ENCODE measurements at regions not wholly inside any gene's neighbourhood (a gene's known extent, or its start where the extent isn't known, plus 50 kb on each side); places are given as distances from the start of the nearest gene placed in this dataset.
"Not testable (repeated sequence)": the region's sequence is repeated elsewhere in the genome, so short reads cannot be mapped to it uniquely, and the experiment has no call there.

DNA sequence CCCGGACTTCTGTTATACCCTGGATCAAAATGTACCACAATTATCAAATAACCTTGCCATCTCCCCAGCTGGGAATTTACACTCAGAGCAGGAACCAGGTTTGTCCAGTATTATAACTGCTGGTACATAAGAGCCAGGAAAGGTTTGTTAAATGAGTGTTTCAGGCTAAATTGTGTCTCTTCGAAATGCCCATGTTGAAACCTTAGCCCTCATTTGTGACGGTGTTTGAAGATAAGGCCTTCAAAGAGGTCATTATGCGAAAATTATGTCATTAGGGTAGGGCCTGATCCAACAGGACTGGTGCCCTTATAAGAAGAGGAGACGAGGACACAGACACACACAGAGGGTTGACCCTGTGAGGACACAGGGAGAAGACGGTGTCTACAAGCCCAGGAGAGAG lies 73.5 kb upstream of the DHRSX start:
- Histone ChIP-seq H3K27me3 (ENCODE audit: insufficient read depth, low read length) (no peaks in the 10 kb centered on the region), H3K4me3 (ENCODE audit: low read length) (no peak overlapping the region), H3K4me1 (ENCODE audit: insufficient read depth, low read length) (no peaks in the 10 kb centered on the region), H3K36me3 (ENCODE audit: insufficient read depth, low read length) (no peaks in the 10 kb centered on the region), H3K9me3 (ENCODE audit: low read length) (peaks cover 5% of the 10 kb centered on the region), H2AFZ (ENCODE audit: low read depth, low read length) (no peak overlapping the region)

DNA sequence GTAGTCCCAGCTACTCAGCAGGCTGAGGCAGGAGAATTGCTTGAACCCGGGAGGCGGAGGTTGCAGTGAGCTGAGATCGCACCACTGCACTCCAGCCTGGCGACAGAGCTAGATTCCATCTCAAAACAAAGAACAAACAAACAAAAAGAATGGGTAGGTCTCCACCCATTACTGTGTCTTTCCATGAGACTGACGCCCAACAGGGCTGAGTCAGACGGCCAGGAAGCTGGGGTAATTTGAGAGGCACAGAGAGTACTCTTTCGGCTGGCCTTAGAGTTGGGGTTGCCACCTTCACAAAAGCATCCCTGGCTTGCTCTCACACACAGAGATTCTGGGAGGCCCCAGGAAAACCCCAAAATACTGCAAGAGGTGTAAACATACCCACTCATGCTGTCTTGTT lies 72.0 kb upstream of the DHRSX start:
- Histone ChIP-seq H3K27me3 (ENCODE audit: insufficient read depth, low read length) (no peaks in the 10 kb centered on the region), H2AFZ (ENCODE audit: low read depth, low read length) (no peak overlapping the region), H3K9me3 (ENCODE audit: low read length) (peaks cover 5% of the 10 kb centered on the region), H3K36me3 (ENCODE audit: insufficient read depth, low read length) (no peaks in the 10 kb centered on the region), H3K4me1 (ENCODE audit: insufficient read depth, low read length) (no peaks in the 10 kb centered on the region), H3K4me3 (ENCODE audit: low read length) (no peak overlapping the region)

DNA sequence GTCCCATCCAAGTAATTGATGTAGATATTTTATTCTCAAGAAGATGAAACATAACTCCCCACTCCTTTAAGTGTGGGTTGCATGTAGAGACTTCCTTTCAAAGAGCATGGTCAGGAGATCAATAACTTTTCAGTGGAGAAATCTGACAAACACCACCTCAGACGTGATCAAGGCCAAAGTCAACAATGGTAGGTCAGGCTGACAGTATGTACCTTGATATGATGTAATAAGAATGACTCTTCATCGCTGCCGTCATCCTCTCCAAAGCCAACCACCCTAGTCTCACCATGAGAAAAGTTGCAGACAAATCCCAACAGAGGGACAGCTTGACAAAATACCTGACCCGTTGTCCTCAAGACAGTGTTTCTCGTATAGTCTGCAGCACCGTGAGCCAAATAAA lies 67.3 kb upstream of the DHRSX start:
- no peaks in the 10 kb centered on the region for H3K27me3 ChIP-seq (ENCODE audit: insufficient read depth, low read length)

DNA sequence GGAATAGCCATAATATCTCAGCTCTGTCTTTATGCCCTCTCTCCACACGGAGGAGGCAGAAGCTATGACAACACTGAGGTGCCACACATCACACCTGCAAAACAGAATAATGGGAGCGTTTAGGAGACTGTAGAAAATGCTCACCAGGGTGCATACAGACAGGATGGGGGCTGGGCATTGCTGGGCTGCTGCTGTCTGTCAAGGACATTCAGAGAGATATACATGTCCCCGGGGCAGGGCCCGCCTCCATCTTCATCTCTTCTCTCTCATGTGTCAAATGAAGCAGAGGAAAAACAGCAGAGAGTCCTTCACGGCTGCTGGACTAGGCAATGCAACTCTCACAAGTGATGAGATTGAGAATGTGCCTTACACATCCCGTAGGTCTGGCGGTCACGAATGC lies 65.3 kb upstream of the DHRSX start:
- Histone ChIP-seq H2AFZ (ENCODE audit: low read depth, low read length) (no peak overlapping the region), H3K27me3 (ENCODE audit: insufficient read depth, low read length) (no peaks in the 10 kb centered on the region), H3K36me3 (ENCODE audit: insufficient read depth, low read length) (no peaks in the 10 kb centered on the region), H3K9me3 (ENCODE audit: low read length) (peaks cover 5% of the 10 kb centered on the region), H3K4me1 (ENCODE audit: insufficient read depth, low read length) (no peaks in the 10 kb centered on the region), H3K4me3 (ENCODE audit: low read length) (no peak overlapping the region)

More for the DNA sequence above, 67.3 kb upstream of the DHRSX start:
- Histone ChIP-seq H2AFZ (ENCODE audit: low read depth, low read length) (no peak overlapping the region), H3K4me3 (ENCODE audit: low read length) (no peak overlapping the region), H3K9me3 (ENCODE audit: low read length) (peaks cover 5% of the 10 kb centered on the region), H3K4me1 (ENCODE audit: insufficient read depth, low read length) (no peaks in the 10 kb centered on the region), H3K36me3 (ENCODE audit: insufficient read depth, low read length) (no peaks in the 10 kb centered on the region)

DNA sequence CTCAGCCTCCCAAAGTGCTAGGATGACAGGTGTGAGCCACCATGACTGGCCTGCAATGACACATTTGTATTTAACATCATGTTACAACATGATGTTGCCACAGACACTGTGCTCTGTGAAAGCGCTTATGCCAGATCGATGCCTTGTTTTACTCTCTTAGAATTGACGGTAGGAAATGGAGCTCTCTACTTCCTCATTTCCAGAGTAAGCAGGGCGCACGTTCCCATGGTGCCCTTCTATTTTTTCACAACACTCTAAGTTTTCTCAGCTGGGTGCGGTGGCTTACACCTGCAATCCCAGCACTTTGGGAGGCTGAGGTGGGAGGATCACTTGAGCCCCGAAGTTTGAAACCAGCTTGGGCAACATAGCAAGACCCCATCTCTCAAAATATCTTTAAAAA lies 60.7 kb upstream of the DHRSX start:
- Histone ChIP-seq H3K27me3 (ENCODE audit: insufficient read depth, low read length) (no peaks in the 10 kb centered on the region), H3K4me1 (ENCODE audit: insufficient read depth, low read length) (no peaks in the 10 kb centered on the region), H3K36me3 (ENCODE audit: insufficient read depth, low read length) (no peaks in the 10 kb centered on the region)

DNA sequence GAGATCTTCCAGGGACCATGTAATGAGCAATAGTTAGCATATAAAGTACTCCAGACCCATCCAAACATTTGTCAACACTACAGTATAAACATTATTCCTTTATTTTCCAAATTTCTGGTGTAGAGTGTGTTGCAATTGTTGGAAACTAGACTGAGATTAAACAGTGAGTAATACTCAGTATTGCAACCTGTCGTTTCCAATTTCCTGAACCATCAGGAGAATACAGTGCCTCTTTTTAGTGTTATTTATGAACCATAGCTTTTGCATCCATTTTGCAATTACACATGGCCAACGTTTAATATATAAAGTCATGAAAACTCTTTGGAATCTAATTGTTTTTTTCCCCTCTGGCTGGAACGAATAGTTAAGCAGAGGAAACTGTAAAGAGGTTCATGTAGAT lies 58.3 kb upstream of the DHRSX start:
- no peak overlapping the region for H3K4me3 ChIP-seq (ENCODE audit: low read length)

More for the DNA sequence above, 60.7 kb upstream of the DHRSX start:
- no peak overlapping the region for H3K4me3 ChIP-seq (ENCODE audit: low read length)
- no peaks in the 10 kb centered on the region for H3K9me3 ChIP-seq (ENCODE audit: low read length)
- no peak overlapping the region for H2AFZ ChIP-seq (ENCODE audit: low read depth, low read length)

DNA sequence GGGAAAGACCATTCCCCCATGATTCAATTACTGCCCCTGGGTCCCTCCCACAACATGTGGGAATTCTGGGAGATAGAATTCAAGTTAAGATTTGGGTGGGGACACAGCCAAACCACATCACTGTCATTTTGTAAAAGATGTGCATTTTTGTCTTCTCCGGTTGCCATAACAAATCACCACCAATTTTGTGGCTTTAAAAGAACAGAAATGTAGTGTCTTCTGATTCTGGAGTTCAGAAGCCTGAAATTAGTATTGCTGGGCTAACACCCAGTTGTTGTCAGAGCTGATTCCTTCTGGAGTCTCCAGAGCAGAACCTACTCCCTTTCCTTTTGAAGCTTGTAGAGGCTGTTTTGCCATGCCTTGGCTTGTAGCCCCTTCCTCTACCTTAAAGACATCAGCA lies 54.1 kb upstream of the DHRSX start:
- Histone ChIP-seq H3K4me3 (ENCODE audit: low read length) (no peak overlapping the region), H3K4me1 (ENCODE audit: insufficient read depth, low read length) (peaks cover 15% of the 10 kb centered on the region), H3K9me3 (ENCODE audit: low read length) (no peaks in the 10 kb centered on the region), H3K36me3 (ENCODE audit: insufficient read depth, low read length) (no peaks in the 10 kb centered on the region), H2AFZ (ENCODE audit: low read depth, low read length) (no peak overlapping the region), H3K27me3 (ENCODE audit: insufficient read depth, low read length) (no peaks in the 10 kb centered on the region)

More for the DNA sequence above, 58.3 kb upstream of the DHRSX start:
- no peaks in the 10 kb centered on the region for H3K9me3 ChIP-seq (ENCODE audit: low read length)
- H3K27me3 ChIP-seq (ENCODE audit: insufficient read depth, low read length) = no peaks in the 10 kb centered on the region
- no peak overlapping the region for H2AFZ ChIP-seq (ENCODE audit: low read depth, low read length)
- no peaks in the 10 kb centered on the region for H3K36me3 ChIP-seq (ENCODE audit: insufficient read depth, low read length)
- no peaks in the 10 kb centered on the region for H3K4me1 ChIP-seq (ENCODE audit: insufficient read depth, low read length)

DNA sequence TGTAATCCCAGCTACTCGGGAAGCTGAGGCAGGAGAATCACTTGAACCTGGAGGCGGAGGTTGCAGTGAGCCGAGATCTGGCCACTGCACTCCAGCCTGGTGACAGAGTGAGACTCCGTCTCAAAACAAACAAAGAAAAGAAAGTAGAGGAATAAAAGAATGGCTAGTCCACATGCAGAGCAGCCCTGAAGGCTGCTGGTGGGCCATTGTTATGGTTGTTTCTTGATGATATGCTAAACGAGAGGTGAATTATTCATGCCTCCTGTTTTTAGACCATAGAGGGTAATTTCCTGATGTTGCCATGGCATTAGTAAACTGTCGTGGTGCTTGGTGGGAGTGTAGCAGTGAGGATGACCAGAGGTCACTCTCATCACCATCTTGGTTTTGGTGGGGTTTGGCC lies 53.3 kb upstream of the DHRSX start:
- not testable (repeated sequence) for H3K36me3 ChIP-seq (ENCODE audit: insufficient read depth, low read length); H3K27me3 ChIP-seq (ENCODE audit: insufficient read depth, low read length); H3K9me3 ChIP-seq (ENCODE audit: low read length); H2AFZ ChIP-seq (ENCODE audit: low read depth, low read length); H3K4me3 ChIP-seq (ENCODE audit: low read length)
- peaks cover 20% of the 10 kb centered on the region for H3K4me1 ChIP-seq (ENCODE audit: insufficient read depth, low read length)

DNA sequence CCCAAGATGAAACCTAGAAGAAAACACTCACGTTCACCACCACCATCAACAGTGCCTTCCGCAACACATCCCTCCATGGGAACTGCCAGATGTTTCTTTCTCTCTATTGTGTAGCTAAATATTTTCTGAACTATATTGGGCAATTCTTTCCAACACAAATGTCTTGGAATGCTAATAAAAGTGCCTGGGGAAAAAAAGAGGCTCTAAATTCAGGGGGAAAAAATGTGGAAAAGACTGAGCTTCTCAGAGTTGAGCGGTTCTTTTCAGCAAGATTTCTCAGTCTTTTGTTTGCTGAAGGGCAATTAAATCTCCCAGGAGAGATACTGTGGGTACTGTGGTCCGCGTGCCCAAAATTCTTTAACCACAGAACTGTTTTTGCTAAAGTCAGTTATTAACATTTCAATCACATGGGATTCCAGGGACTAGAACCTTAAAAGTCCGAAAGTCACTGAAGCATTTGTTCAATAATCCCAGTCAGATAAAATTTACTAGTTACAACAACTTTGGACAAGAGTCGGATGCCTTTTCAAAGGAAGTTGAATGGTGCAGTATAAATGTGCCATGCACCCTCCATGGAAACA lies 51.9 kb upstream of the DHRSX start:
- Histone ChIP-seq H3K4me1 (ENCODE audit: insufficient read depth, low read length) (peaks cover 25% of the 10 kb centered on the region), H3K27me3 (ENCODE audit: insufficient read depth, low read length) (no peaks in the 10 kb centered on the region), H2AFZ (ENCODE audit: low read depth, low read length) (no peak overlapping the region), H3K9me3 (ENCODE audit: low read length) (no peaks in the 10 kb centered on the region), H3K36me3 (ENCODE audit: insufficient read depth, low read length) (no peaks in the 10 kb centered on the region), H3K4me3 (ENCODE audit: low read length) (no peak overlapping the region)

DNA sequence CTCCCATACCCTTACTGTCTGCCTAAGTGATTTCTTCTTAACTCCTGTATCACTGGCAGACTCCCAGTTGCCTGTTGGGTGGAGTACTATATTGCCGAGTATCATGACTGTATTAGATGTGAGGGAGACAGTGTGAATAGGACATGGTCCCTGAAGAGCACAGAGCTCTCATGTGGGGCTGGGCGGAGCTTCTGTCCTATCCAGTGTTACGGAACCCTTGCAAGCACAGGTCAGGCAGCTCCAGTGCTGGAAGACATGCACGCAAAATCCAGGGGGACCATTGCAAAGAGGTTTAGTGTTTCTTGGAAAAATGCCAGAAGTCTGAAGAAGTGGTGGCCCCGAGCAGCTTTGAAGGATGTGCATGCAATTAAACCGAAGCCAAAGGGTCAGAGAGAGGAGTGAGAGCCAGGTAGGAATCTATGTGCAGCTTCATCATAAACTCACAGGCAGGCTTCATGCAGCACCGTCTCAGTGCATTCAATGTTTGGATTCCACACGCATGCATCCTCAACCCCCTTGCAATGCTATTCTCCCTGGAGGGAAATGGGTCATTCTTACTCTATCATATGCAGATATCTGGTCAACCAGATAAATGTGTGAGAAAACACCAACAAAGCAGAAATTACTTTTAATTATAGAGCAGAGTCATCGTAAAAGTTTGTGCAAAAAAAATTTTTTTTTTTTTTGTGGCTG lies 49.7 kb upstream of the DHRSX start:
- Histone ChIP-seq H2AFZ (ENCODE audit: low read depth, low read length) (no peak overlapping the region), H3K9me3 (ENCODE audit: low read length) (peaks cover 4% of the 10 kb centered on the region), H3K27me3 (ENCODE audit: insufficient read depth, low read length) (no peaks in the 10 kb centered on the region), H3K4me1 (ENCODE audit: insufficient read depth, low read length) (peaks cover 25% of the 10 kb centered on the region), H3K4me3 (ENCODE audit: low read length) (no peak overlapping the region), H3K36me3 (ENCODE audit: insufficient read depth, low read length) (no peaks in the 10 kb centered on the region)

Measured in neuron (in vitro differentiated cells).